Astrocyte (in vitro differentiated cells and primary cell): ENCODE measurements at regions not wholly inside any gene's neighbourhood (a gene's known extent, or its start where the extent isn't known, plus 50 kb on each side); places are given as distances from the start of the nearest gene placed in this dataset.
"Not testable (repeated sequence)": the region's sequence is repeated elsewhere in the genome, so short reads cannot be mapped to it uniquely, and the experiment has no call there.

Source experiments
- CTCF ChIP-seq: IDR thresholded peaks from 2 replicates; pipeline ENCODE4 v1.5.1; 2011; ENCODE audit warnings: low read depth, mild to moderate bottlenecking, inconsistent platforms, low read length, moderate library complexity; ENCODE audit not compliant: insufficient read depth
- EZH2 ChIP-seq: IDR thresholded peaks from 2 replicates; pipeline ENCODE4 v1.6.1; 2012; ENCODE audit warnings: mild to moderate bottlenecking, low read length, inconsistent platforms; ENCODE audit not compliant: insufficient read depth

GRCh38 chr9:66245481-66245880 lies 508.5 kb downstream of the FOXD4L4 start:
- not testable (repeated sequence) for TF ChIP-seq CTCF, EZH2
